H1 (cell line): ENCODE measurements at regions not wholly inside any gene's neighbourhood (a gene's known extent, or its start where the extent isn't known, plus 50 kb on each side); places are given as distances from the start of the nearest gene placed in this dataset.
"Not testable (repeated sequence)": the region's sequence is repeated elsewhere in the genome, so short reads cannot be mapped to it uniquely, and the experiment has no call there.

ENCODE experiments used
- CTCF ChIA-PET: fragments of 300-600 bp; sonication (Branson Sonifier 250); formaldehyde crosslinking; loops from one replicate; lab custom pipeline; 2021; ENCODE audit not compliant: partially characterized antibody; lab: Charles Lee
- POLR2A ChIA-PET: fragments of 300-600 bp; sonication (Branson Sonifier 250); formaldehyde crosslinking; loops from one replicate; lab custom pipeline; 2021; ENCODE audit warnings: inconsistent platforms; ENCODE audit not compliant: partially characterized antibody; lab: Charles Lee
- DNase-seq, 2 experiments: peaks; one replicate each; pipeline versions ENCODE4 v3.0.0 to v3.0.0-alpha.2; 2010 to 2022; ENCODE audit warnings: low spot score in 2 of 2, low read depth in 1 of 2, mixed read lengths in 1 of 2
- FAIRE-seq: peaks from 2 replicates; lab custom pipeline; 2011; peaks lifted over from hg19 to GRCh38; lab: Jason Lieb, UNC
- H2AFZ ChIP-seq: 2 replicates; pipeline ENCODE4 v1.8.1; 2012; ENCODE audit warnings: low read length, inconsistent platforms
- H2AK5ac ChIP-seq: 2 replicates; pipeline ENCODE4 v1.6.1; 2013; ENCODE audit warnings: low read depth, low read length
- H2BK120ac ChIP-seq: replicated peaks from 2 replicates; pipeline ENCODE3; 2013; ENCODE audit warnings: low read depth, low read length, inconsistent platforms
- H2BK12ac ChIP-seq: 2 replicates; pipeline ENCODE4 v1.6.1; 2013; ENCODE audit warnings: low read depth, low read length
- H2BK15ac ChIP-seq: 2 replicates; pipeline ENCODE4 v1.6.1; 2013; ENCODE audit warnings: low read length
- H2BK20ac ChIP-seq: 2 replicates; pipeline ENCODE4 v1.6.1; 2013; ENCODE audit warnings: low read length
- H2BK5ac ChIP-seq: 2 replicates; pipeline ENCODE4 v1.6.1; 2013; ENCODE audit warnings: low read depth, low read length
- H3K14ac ChIP-seq: 2 replicates; pipeline ENCODE4 v1.6.1; 2013; ENCODE audit warnings: inconsistent platforms; ENCODE audit not compliant: insufficient read length
- H3K18ac ChIP-seq: 2 replicates; pipeline ENCODE4 v1.6.1; 2013; ENCODE audit warnings: low read length; ENCODE audit errors: extremely low read depth
- H3K23ac ChIP-seq: 2 replicates; pipeline ENCODE4 v1.6.1; 2013; ENCODE audit warnings: inconsistent platforms; ENCODE audit not compliant: insufficient read length
- H3K23me2 ChIP-seq: 2 replicates; pipeline ENCODE4 v1.6.1; 2013; ENCODE audit warnings: low read depth, low read length
- H3K27ac ChIP-seq: 2 replicates; pipeline ENCODE4 v1.6.1; 2011; ENCODE audit warnings: low read depth, low read length, inconsistent platforms
- H3K27me3 ChIP-seq, 4 experiments: replicated peaks in 1 of 4; 1 replicate in 1 of 4; 2 replicates in 3 of 4; pipeline versions ENCODE4 v1.6.1 to v1.8.1; 2011 to 2013; ENCODE audit warnings: low read length in 3 of 4, mild to moderate bottlenecking in 3 of 4, inconsistent platforms in 2 of 4, mixed read lengths in 2 of 4, moderate library complexity in 1 of 4; ENCODE audit not compliant: control insufficient read depth in 3 of 4, insufficient read depth in 3 of 4; ENCODE audit errors: extremely low read depth in 1 of 4
- H3K36me3 ChIP-seq, 4 experiments: 2 replicates each; pipeline versions ENCODE4 v1.6.1 to v1.8.1; 2011 to 2013; ENCODE audit warnings: mild to moderate bottlenecking in 4 of 4, low read length in 3 of 4, moderate library complexity in 2 of 4, control low read depth in 1 of 4, inconsistent platforms in 1 of 4; ENCODE audit not compliant: insufficient read depth in 4 of 4, control insufficient read depth in 2 of 4
- H3K4ac ChIP-seq: replicated peaks from 2 replicates; pipeline ENCODE3; 2013; ENCODE audit warnings: low read length, low read depth, mixed read lengths, inconsistent platforms; ENCODE audit not compliant: insufficient read length
- H3K4me1 ChIP-seq, 4 experiments: replicated peaks in 1 of 4; 1 replicate in 1 of 4; 2 replicates in 3 of 4; pipeline versions ENCODE4 v1.6.1 to v1.8.1; 2011 to 2013; ENCODE audit warnings: low read length in 3 of 4, inconsistent platforms in 2 of 4, mixed read lengths in 1 of 4; ENCODE audit not compliant: insufficient read depth in 4 of 4, control insufficient read depth in 3 of 4
- H3K4me2 ChIP-seq, 2 experiments: 2 replicates each; pipeline versions ENCODE4 v1.6.1 to v1.8.1; 2011 to 2013; ENCODE audit warnings: low read depth in 2 of 2, low read length in 2 of 2, control low read depth in 1 of 2, inconsistent platforms in 1 of 2, mild to moderate bottlenecking in 1 of 2; ENCODE audit not compliant: insufficient read depth in 1 of 2
- H3K4me3 ChIP-seq, 4 experiments: fragments of 200-600, 300-600 bp in 1 of 4; sonication (generic), shearing (Covaris generic), sonication (Bioruptor Twin) in 1 of 4; 2 replicates each; pipeline versions ENCODE4 v1.5.1 to v1.8.1; 2011 to 2016; ENCODE audit warnings: low read length in 4 of 4, low read depth in 3 of 4, control low read depth in 2 of 4, inconsistent platforms in 2 of 4, mild to moderate bottlenecking in 2 of 4, mixed read lengths in 1 of 4, moderate library complexity in 1 of 4; ENCODE audit not compliant: insufficient read depth in 2 of 4; ENCODE audit errors: extremely low read depth in 1 of 4
- H3K56ac ChIP-seq: replicated peaks from 2 replicates; pipeline ENCODE3; 2013; ENCODE audit warnings: low read depth, mild to moderate bottlenecking, mixed read lengths, low read length, inconsistent platforms; ENCODE audit not compliant: insufficient read length
- H3K79me1 ChIP-seq: 2 replicates; pipeline ENCODE4 v1.6.1; 2013; ENCODE audit warnings: low read depth, low read length, control low read depth
- H3K79me2 ChIP-seq, 2 experiments: 2 replicates each; pipeline versions ENCODE4 v1.6.1 to v1.8.1; 2012 to 2013; ENCODE audit warnings: low read length in 2 of 2, mild to moderate bottlenecking in 2 of 2, inconsistent platforms in 1 of 2; ENCODE audit not compliant: insufficient read depth in 2 of 2, control insufficient read depth in 1 of 2
- H3K9ac ChIP-seq, 4 experiments: replicated peaks in 1 of 4; 1 replicate in 1 of 4; 2 replicates in 3 of 4; pipeline versions ENCODE4 v1.6.1 to v1.8.1; 2011 to 2013; ENCODE audit warnings: low read depth in 3 of 4, low read length in 3 of 4, control low read depth in 2 of 4, mild to moderate bottlenecking in 2 of 4, moderate library complexity in 2 of 4, inconsistent platforms in 1 of 4; ENCODE audit errors: extremely low read depth in 1 of 4
- H3K9me3 ChIP-seq, 2 experiments: 2 replicates each; pipeline versions ENCODE4 v1.6.1 to v1.8.1; 2012 to 2013; ENCODE audit warnings: mild to moderate bottlenecking in 2 of 2, moderate library complexity in 2 of 2, control low read depth in 1 of 2, inconsistent platforms in 1 of 2, low read depth in 1 of 2, low read length in 1 of 2, mixed read lengths in 1 of 2; ENCODE audit not compliant: insufficient read depth in 2 of 2
- H4K20me1 ChIP-seq, 2 experiments: replicated peaks in 1 of 2; 2 replicates each; pipeline versions ENCODE3 to v1.8.1; 2011 to 2013; ENCODE audit warnings: inconsistent platforms in 2 of 2, low read length in 2 of 2, mild to moderate bottlenecking in 1 of 2; ENCODE audit not compliant: insufficient read depth in 2 of 2, control insufficient read depth in 1 of 2
- H4K5ac ChIP-seq: 2 replicates; pipeline ENCODE4 v1.6.1; 2013; ENCODE audit warnings: low read length, low read depth, mixed read lengths, inconsistent platforms; ENCODE audit not compliant: insufficient read length
- H4K8ac ChIP-seq: 2 replicates; pipeline ENCODE4 v1.8.0; 2013; ENCODE audit warnings: mild to moderate bottlenecking, moderate library complexity, low read length, inconsistent platforms; ENCODE audit not compliant: insufficient read depth; ENCODE audit errors: extremely low read depth
- H4K91ac ChIP-seq: replicated peaks from 2 replicates; pipeline ENCODE3; 2013; ENCODE audit warnings: low read length, mixed read lengths, inconsistent platforms; ENCODE audit not compliant: insufficient read length
- WGBS, 2 experiments: shearing (Covaris generic) in 1 of 2; methylation state at CpG; one replicate each; pipeline versions ENCODE4 v1.1.6 to v1.1.7; 2013 to 2015; ENCODE audit warnings: low lambda C conversion rate in 2 of 2, mixed read lengths in 2 of 2, inconsistent platforms in 1 of 2, low coverage in 1 of 2, missing lambda C conversion rate in 1 of 2; ENCODE audit not compliant: insufficient replicate concordance in 2 of 2, insufficient coverage in 1 of 2, insufficient read length in 1 of 2; ENCODE audit errors: extremely low coverage in 1 of 2, missing lambda C conversion rate in 1 of 2; 5-methylcytosine and 5-hydroxymethylcytosine counted together

- H2BK12ac ChIP-seq, H2AFZ ChIP-seq, H2BK15ac ChIP-seq, DNase-seq, H3K79me2 ChIP-seq, H3K23me2 ChIP-seq, H4K8ac ChIP-seq, H3K27ac ChIP-seq, H2BK120ac ChIP-seq, H3K9me3 ChIP-seq, H3K4me2 ChIP-seq, H2AK5ac ChIP-seq, H3K36me3 ChIP-seq, H4K91ac ChIP-seq, H3K18ac ChIP-seq, FAIRE-seq, H4K5ac ChIP-seq, H2BK5ac ChIP-seq, H3K4me1 ChIP-seq, H2BK20ac ChIP-seq, CTCF ChIA-PET, H3K23ac ChIP-seq, H3K56ac ChIP-seq, H3K4me3 ChIP-seq, H4K20me1 ChIP-seq, H3K27me3 ChIP-seq, H3K9ac ChIP-seq, H3K14ac ChIP-seq, H3K4ac ChIP-seq, H3K79me1 ChIP-seq, POLR2A ChIA-PET: not testable (repeated sequence)
- 75% methylated on average over 3 of the region's 4 CpGs; no CpG with 5 or more reads in 1 of the 2 experiments for WGBS, 2 experiments
Observed at GRCh38 chr22:10687256-10687655, 4840.7 kb upstream of the OR11H1 start.

- H3K23ac ChIP-seq, H3K27ac ChIP-seq, H4K8ac ChIP-seq, H2BK120ac ChIP-seq, H3K79me1 ChIP-seq, H2BK20ac ChIP-seq, H2BK15ac ChIP-seq, H2BK12ac ChIP-seq, H3K27me3 ChIP-seq, H4K91ac ChIP-seq, POLR2A ChIA-PET, H3K4ac ChIP-seq, H3K56ac ChIP-seq, H3K4me1 ChIP-seq, H4K20me1 ChIP-seq, FAIRE-seq, H3K79me2 ChIP-seq, H2BK5ac ChIP-seq, H3K36me3 ChIP-seq, H3K4me2 ChIP-seq, CTCF ChIA-PET, H3K4me3 ChIP-seq, H3K9ac ChIP-seq, H2AFZ ChIP-seq, H3K18ac ChIP-seq, H3K23me2 ChIP-seq, H2AK5ac ChIP-seq, DNase-seq, H4K5ac ChIP-seq, H3K14ac ChIP-seq: not testable (repeated sequence)
- no CpG with 5 or more reads among the region's 45 CpGs for WGBS, 2 experiments
- H3K9me3 ChIP-seq, result peaks cover 0 to 10% of the 10 kb centered on the region in 2 experiments; a peak in 2 of 4 replicates
Observed at GRCh38 chr22:10698836-10699235, 4829.2 kb upstream of the OR11H1 start.
